GM12872 (cell line): ENCODE measurements at regions not wholly inside any gene's neighbourhood (a gene's known extent, or its start where the extent isn't known, plus 50 kb on each side); places are given as distances from the start of the nearest gene placed in this dataset.

Experiments
- CTCF ChIP-seq: IDR thresholded peaks from 3 replicates; pipeline ENCODE4 v1.5.1; 2011; ENCODE audit warnings: low read depth, mild to moderate bottlenecking, low read length, moderate library complexity; ENCODE audit not compliant: insufficient read depth

GRCh38 chr14:49191380-49191779 lies 394.8 kb downstream of the RPS29 start:
- TF ChIP-seq CTCF = no peak

- TF ChIP-seq CTCF = no peak
Measured at GRCh38 chr14:49189375-49189774, 396.8 kb downstream of the RPS29 start.

- TF ChIP-seq CTCF = no peak
Measured at GRCh38 chr14:49187799-49188198, 398.4 kb downstream of the RPS29 start.

- TF ChIP-seq CTCF = peak; percentile 74
Measured at GRCh38 chr14:49173765-49174373, 412.3 kb downstream of the RPS29 start.

GRCh38 chr14:49164074-49164473 lies 422.1 kb downstream of the RPS29 start:
- no peak for TF ChIP-seq CTCF

- no peak for TF ChIP-seq CTCF
Measured at GRCh38 chr14:49160983-49161382, 425.2 kb downstream of the RPS29 start.

- no peak for TF ChIP-seq CTCF
Measured at GRCh38 chr14:49159081-49159480, 427.1 kb downstream of the RPS29 start.

- no peak for TF ChIP-seq CTCF
Measured at GRCh38 chr14:49139593-49139992, 446.6 kb downstream of the RPS29 start.
